Sigmoid colon (tissue), 6 donors: ENCODE measurements at regions not wholly inside any gene's neighbourhood (a gene's known extent, or its start where the extent isn't known, plus 50 kb on each side); places are given as distances from the start of the nearest gene placed in this dataset.

Experiments used
- DNase-seq: peaks from one replicate; pipeline ENCODE4 v3.0.0-alpha.2; 2019
- H3K27ac ChIP-seq, 4 donors: fragments of 200-600 bp; sonication (generic); one replicate each; pipeline ENCODE4 v1.5.1; 2016 to 2019; ENCODE audit warnings: mild to moderate bottlenecking in 1 of 4
- H3K27me3 ChIP-seq, 3 donors: fragments of 200-600 bp; sonication (generic); one replicate each; pipeline ENCODE4 v1.5.1; 2019; ENCODE audit warnings: mild to moderate bottlenecking in 1 of 3
- H3K36me3 ChIP-seq, 4 donors: fragments of 200-600 bp; sonication (generic); one replicate each; pipeline ENCODE4 v1.5.1; 2016 to 2019
- H3K4me1 ChIP-seq, 4 donors: fragments of 200-600 bp; sonication (generic); one replicate each; pipeline ENCODE4 v1.5.1; 2017 to 2019
- H3K4me3 ChIP-seq, 4 donors: fragments of 200-600 bp; sonication (generic); one replicate each; pipeline ENCODE4 v1.5.1; 2017 to 2019; ENCODE audit warnings: mild to moderate bottlenecking in 2 of 4, moderate library complexity in 1 of 4
- H3K9me3 ChIP-seq, 4 donors: fragments of 200-600 bp in 3 of 4; sonication (generic) in 3 of 4; one replicate each; pipeline versions ENCODE4 v1.5.1 to v1.6.1; 2013 to 2019
- EP300 ChIP-seq, 4 donors: sonication (generic); formaldehyde crosslinking; IDR thresholded peaks; one replicate each; pipeline ENCODE4 v1.6.1; 2017; ENCODE audit warnings: antibody characterized with exemption in 4 of 4
- POLR2A ChIP-seq, 2 donors: fragments of 450-650 bp; IDR thresholded peaks; one replicate each; pipeline ENCODE4 v1.6.1; 2016; ENCODE audit warnings: antibody characterized with exemption in 2 of 2, mild to moderate bottlenecking in 2 of 2, moderate library complexity in 2 of 2
- POLR2AphosphoS5 ChIP-seq, 4 donors: sonication (generic); formaldehyde crosslinking; IDR thresholded peaks; one replicate each; pipeline ENCODE4 v1.6.1; 2017; ENCODE audit warnings: antibody characterized with exemption in 4 of 4
- WGBS, 2 donors: extraction: QIAGEN DNeasy Blood & Tissue Kit; methylation state at CpG; one replicate each; pipeline ENCODE4 v1.1.7; 2013; 5-methylcytosine and 5-hydroxymethylcytosine counted together
- intact Hi-C: fragments of 100-400 bp; cut with DNase I; formaldehyde crosslinking; loops from one replicate; pipeline ENCODE4 v1.15.1; 2023
- small RNA-seq, 3 donors: library from RNA; depleted of rRNA; stranded (forward); fragments of <200 nt; gene quantifications; one replicate each; pipeline ENCODE3, GENCODE V24; 2016
- TF ChIP-seq, protein P1 (sequence below), 4 experiments: fragments of 450-650 bp in 3 of 4; fragments of 200-600 bp in 1 of 4; IDR thresholded peaks; one replicate each; pipeline ENCODE4 v1.5.1; 2016 to 2019; ENCODE audit warnings: antibody characterized with exemption in 4 of 4, mild to moderate bottlenecking in 3 of 4, moderate library complexity in 2 of 4
- donor health status: healthy with polysubstance abuse.
- donor health status: healthy.

- H3K27ac ChIP-seq = no peak overlapping the region
Observed at GRCh38 chr22:33109514-33110430, 51.6 kb upstream of the SYN3 start.

GRCh38 chr22:33108037-33108436 is 49.9 kb upstream of the SYN3 start:
- no peak overlapping the region for H3K4me3 ChIP-seq
- intact Hi-C loops = no loop called here
- 54 to 73% methylated on average over 5 of the region's 5 CpGs for WGBS, 2 donors
- H3K27ac ChIP-seq = no peak overlapping the region
- TF ChIP-seq POLR2A (IDR thresholded peaks at IDR 0.05) = no peak
- peaks cover 0 to 3% (median 0%) of the 10 kb centered on the region in 4 donors for H3K9me3 ChIP-seq
- H3K4me1 ChIP-seq = no peaks in the 10 kb centered on the region
- DNase-seq = no peak
- no peaks in the 10 kb centered on the region for H3K27me3 ChIP-seq
- no peaks in the 10 kb centered on the region for H3K36me3 ChIP-seq

More at GRCh38 chr22:33109514-33110430, 51.6 kb upstream of the SYN3 start:
- H3K4me1 ChIP-seq = no peaks in the 10 kb centered on the region
- H3K4me3 ChIP-seq = no peak overlapping the region
- no peaks in the 10 kb centered on the region for H3K9me3 ChIP-seq
- intact Hi-C loops = no loop called here
- TF ChIP-seq POLR2AphosphoS5 (IDR thresholded peaks at IDR 0.05) = no peak
- TF ChIP-seq EP300 (IDR thresholded peaks at IDR 0.05) = no peak
- TF ChIP-seq, protein P1, sequence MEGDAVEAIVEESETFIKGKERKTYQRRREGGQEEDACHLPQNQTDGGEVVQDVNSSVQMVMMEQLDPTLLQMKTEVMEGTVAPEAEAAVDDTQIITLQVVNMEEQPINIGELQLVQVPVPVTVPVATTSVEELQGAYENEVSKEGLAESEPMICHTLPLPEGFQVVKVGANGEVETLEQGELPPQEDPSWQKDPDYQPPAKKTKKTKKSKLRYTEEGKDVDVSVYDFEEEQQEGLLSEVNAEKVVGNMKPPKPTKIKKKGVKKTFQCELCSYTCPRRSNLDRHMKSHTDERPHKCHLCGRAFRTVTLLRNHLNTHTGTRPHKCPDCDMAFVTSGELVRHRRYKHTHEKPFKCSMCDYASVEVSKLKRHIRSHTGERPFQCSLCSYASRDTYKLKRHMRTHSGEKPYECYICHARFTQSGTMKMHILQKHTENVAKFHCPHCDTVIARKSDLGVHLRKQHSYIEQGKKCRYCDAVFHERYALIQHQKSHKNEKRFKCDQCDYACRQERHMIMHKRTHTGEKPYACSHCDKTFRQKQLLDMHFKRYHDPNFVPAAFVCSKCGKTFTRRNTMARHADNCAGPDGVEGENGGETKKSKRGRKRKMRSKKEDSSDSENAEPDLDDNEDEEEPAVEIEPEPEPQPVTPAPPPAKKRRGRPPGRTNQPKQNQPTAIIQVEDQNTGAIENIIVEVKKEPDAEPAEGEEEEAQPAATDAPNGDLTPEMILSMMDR (IDR thresholded peaks at IDR 0.05) = no peak
- TF ChIP-seq POLR2A (IDR thresholded peaks at IDR 0.05) = no peak
- H3K27me3 ChIP-seq = no peaks in the 10 kb centered on the region
- no peaks in the 10 kb centered on the region for H3K36me3 ChIP-seq
- 59 to 78% methylated on average over 7 of the region's 7 CpGs for WGBS, 2 donors
- DNase-seq = no peak

Small RNAs in the stretch of these regions (small RNA-seq; reads per million reads assigned to genes)
- 0 reads per million in 3 donors for gene Z82198.3
